NCI-H460 (cell line): ENCODE measurements at regions not wholly inside any gene's neighbourhood (a gene's known extent, or its start where the extent isn't known, plus 50 kb on each side); places are given as distances from the start of the nearest gene placed in this dataset.
"Not testable (repeated sequence)": the region's sequence is repeated elsewhere in the genome, so short reads cannot be mapped to it uniquely, and the experiment has no call there.

Experiments used
- DNase-seq: peaks from one replicate; pipeline ENCODE4 v3.0.0-alpha.2; 2016; ENCODE audit warnings: low read depth; ENCODE audit errors: extremely low read depth

DNA sequence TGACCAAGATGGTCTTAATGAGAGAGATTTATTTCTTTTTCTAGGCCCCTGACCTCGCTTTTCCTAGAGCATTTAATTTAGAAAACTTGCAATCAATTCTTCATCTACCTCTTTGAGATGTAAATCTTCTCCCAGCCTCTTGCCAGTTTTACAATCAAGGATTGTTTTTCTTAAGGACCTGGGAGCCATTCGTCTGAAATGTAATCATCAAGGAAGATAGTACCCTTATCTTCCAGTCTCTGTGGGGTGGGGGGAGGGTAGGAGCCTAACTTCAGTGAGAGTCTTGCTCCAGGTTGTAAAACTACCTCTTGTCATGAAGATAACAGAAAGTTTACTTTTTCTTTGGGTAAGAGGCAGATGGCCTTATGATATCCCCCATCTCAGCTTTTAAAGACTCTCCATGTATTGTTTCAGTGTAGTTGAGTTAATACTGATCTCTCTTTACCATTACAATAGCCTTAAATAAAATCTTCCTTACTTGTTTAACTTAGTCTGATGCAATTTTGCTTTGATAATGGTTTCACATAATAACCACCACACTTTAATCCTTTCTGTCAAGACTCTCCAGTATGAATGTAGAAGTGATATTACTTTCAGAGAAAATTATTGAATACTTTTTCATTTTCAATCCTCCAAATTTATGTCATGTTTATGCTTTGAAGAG, 110.2 kb upstream of the CPHXL start:
- DNase-seq: no peak

DNA sequence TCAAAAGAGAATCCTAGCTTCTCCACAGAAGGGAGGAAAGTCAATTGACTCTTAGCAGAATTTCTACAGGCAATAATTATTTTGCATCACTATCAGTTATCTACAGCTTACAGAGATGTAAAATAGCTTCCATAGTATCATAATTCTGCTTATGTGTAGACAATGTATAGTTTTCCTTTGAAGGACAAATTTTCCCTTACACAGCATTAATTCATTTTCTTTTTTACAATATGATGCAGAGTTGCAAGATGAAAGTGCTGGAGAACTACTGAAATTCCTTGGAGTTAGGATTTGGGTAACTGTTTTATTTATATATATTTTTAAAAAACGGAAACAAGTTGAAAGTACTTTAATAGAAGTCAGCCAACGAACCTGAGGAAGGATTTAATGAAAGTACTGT, 111.0 kb upstream of the CPHXL start:
- DNase-seq: no peak

DNA sequence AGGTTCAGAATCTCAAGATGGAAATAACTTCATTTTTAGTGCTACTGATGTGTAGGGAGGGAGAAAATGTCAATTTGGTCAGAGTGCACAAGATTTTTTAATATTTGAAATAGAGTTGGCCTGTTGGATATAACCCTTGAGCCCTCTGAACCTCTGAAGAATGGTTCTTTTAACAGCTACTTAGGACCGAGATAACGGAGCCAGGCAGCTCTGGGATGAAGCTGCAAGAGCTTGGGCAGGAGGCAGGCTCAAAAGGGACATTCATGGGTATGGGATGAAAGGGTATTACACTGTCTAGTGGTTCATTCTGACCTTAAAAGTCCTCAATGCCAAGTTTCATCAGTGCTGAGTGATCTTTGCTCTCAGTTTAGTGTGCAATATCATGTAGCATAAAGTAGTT, 111.4 kb upstream of the CPHXL start:
- DNase-seq: no peak

DNA sequence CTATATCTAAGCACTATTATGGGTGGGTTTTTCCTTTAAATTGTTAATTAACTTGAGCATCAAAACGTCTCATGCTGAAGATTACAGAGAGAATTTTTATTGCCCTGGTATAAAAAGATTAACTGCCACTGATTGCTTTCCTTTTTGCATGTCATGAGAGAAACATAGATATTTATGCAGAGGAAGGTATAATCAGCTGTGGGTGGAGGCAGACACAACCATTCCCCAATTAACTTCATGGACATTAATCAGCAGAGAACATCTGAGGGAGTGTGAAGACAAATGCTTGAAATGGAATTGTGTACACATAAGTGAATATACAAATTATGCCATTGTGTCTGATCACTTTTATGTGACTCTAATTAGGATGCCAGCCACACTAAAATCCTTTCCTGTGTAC, 115.2 kb upstream of the CPHXL start:
- no peak for DNase-seq

DNA sequence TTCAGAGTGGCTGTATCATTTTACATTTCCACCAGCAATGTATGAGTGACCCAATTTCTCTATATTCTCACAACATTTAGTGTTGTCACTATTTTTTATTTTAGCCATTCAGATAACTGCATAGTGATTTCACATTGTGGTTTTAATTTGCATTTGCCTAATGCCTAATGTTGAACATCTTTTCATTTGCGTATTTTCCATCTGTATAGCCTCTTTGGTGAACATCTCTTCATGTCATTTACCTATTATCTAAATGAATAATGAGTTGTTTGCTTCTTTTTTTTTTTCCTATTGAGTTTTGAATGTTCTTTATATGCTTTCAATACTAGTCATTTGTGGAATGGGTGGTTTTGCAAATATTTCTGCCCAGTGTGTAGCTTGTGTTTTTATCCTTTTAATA, 120.9 kb upstream of the CPHXL start:
- DNase-seq: no peak

DNA sequence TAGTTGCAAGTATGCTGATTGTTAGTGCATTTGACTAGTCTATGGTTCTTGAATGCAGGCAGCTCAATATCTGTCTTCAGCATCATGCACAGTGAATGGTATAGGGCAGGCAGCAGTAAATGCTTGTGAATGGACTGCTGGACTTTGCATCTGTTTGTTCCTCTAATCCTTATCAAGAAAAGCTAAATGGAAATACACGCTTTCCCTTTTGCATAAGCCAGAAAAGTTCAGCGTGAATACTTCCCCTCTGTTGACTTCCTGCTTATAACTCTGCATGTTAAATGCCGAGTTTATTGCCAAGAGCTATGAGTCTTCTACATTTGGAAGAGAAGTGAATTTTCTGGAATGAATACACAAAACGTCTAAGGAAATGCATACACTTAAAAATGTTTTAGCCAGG, 127.9 kb upstream of the CPHXL start:
- no peak for DNase-seq

DNA sequence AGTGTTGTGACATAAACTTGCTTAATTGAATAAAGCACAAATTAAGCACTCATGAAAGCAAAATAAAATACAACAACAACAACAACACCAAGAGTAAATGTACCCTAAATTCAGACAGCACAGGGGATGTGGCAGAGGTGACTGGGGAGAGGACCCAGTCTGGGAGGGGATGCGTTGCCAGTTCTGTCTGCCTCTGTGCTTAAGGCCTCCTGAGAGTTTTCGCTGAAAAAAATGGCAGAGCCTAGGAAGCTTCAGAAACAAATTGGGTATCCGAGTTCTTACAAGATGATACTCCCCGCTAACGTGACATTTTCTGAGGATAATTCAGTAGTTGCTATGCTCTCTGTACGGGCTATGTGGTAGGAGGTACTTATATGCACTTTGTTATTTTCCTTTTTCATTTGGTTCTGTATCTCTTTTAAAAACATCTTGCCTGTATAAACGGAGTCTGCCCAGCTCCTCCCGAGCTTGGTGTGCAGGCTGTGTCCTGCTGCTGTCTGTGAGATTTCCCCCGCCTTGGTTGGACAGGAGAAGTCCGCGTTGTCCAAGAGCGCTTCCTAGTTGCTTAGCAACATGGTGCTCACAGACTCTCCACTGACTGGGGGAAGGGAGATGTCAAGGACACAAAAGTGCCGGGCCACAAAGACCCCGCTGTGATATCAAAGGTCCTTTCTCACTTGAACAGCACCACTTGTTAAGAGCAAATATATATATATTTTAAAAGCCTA, 134.2 kb upstream of the CPHXL start:
- DNase-seq: no peak

DNA sequence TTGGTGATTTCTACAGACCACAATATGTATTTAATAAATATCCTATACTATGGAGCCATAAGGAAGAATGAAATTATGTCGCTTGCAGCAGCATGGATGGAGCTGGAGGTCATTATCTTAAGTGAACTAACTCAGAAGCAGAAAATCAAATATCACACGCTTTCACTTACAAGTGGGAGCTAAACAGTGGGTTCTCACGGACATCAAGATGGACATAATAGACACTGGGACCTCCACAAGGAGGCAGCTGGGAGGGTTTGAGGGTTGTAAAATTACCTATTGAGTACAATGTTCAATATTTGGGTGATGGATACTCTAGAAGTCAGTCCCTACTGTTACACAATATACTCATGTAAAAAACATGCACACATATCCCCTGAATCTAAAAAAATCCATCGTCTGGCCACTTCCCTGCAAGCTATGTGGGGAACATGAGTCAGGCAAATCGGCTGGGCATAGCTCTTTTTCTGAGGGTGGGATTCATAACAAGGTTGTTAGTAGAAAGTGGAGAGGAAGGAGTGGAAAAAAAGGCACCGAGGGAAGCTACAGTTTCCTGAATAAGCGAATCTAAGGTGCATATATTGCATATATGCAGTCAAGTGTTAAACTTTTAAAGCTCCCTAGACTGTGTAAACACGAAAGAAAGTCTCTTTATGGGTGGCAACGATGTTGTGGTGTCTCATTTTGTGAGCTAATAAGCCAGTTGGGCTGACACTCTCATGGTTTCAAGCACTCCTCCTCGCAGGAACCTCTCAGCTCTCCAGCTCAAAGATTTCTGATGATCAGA, 135.2 kb upstream of the CPHXL start:
- no peak for DNase-seq

DNA sequence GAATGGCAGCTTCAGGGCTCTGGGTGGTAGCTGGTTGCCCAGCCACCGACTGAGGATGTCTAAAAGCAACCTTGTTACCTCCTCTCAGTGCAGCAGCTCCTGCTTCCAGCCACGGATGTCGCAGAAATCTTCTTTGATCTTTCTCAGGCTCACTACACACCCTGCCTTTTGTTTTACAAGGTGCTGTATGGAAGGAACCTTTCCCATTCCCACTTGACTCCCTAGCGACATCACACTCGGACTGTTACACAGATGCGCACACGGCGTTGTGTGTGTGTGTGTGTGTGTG, 135.8 kb upstream of the CPHXL start:
- DNase-seq: no peak

DNA sequence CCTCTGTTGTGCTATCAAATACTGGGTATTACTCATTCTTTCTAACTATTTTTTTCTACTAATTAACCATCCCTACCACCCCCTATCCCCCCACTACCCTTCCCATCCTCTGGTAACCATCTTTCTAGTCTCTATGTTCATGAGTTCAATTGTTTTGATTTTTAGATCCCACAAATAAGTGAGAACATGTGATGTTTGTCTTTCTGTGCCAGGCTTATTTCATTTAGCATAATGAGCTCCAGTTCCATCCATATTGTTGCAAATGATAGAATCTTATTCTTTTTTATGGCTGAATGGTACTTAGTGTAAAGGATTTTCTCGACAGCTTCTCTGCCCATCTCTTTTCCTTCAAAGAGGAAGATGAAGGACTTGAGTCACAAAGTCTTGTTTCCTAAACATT, 138.0 kb upstream of the CPHXL start:
- DNase-seq: no peak

DNA sequence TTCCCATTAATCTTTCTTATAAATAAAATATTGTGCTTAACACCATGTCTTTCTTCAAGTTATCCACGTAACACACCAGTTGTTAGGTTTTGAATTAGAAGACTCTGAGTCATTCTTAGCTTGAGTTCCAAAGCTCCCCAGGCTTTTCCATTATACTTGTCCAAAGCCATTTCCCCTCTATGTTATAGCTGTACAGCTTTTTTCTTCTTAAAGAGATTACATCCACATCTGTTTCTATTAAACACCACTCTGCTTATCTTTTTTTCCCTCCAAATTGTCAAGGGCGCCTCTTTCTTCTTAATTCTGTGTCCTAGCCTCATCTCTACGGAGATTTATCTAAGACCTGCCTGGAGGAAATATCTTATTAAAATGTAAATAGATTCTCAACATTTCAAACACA, 139.4 kb upstream of the CPHXL start:
- no peak for DNase-seq

DNA sequence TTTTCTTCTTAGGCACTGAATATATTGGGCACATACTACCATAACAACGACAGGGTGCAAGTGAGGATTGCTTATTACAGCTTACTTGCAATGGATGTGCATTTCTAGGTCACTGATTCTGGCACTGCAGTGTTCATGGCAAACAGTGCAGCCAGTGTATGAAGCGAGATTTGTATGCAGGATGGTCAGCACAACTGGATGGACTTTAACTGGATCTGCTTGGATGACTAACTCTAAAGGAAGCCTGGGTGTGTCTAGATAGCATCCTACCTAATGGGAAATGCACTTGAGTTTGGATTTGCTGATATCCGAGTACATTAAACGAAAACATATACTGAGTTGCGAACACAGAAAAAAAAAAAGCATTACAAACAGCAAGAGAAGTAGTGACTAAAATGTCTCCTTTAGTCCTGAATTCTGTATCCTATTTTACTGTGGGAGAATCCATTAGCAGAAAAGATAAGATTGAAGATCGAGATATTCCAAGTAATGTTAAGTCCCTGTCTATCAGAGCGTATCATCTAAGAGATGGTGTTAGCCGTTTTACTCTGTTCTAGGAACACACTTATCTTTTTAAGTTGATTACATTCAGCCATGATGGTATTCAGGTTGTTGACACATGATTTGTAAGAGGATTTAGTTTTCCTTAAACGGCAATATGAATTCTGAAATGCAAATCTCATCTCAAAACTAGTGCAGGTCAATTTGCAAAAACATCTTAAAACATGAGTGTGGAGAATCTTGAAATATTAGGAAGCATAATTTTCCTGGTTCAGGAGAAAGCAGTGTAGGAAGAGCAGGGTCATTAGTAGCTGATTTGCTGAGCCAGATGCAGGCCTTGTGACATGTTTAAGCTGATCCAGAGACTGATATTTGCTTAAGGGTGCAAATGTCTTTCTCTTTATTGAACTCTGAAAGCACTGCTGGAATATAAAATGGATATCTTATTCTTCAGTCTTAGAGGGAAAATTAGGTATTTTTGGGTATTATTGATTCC, 142.6 kb upstream of the CPHXL start:
- no peak for DNase-seq

DNA sequence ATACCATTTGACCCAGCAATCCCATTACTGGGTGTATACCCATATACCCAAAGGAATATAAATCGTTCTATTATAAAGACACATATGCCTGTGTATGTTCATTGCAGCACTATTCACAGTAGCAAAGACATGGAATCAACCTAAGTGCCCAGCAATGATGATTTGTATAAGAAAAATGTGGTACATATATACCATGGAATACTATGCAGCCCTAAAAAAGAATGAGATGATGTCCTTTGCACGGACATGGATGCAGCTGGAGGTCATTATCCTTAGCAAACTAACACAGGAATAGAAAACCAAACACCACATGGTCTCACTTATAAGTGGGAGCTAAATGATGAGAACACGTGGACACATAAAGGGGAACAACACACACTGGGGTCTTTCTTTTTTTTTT, 155.0 kb upstream of the CPHXL start:
- not testable (repeated sequence) for DNase-seq

DNA sequence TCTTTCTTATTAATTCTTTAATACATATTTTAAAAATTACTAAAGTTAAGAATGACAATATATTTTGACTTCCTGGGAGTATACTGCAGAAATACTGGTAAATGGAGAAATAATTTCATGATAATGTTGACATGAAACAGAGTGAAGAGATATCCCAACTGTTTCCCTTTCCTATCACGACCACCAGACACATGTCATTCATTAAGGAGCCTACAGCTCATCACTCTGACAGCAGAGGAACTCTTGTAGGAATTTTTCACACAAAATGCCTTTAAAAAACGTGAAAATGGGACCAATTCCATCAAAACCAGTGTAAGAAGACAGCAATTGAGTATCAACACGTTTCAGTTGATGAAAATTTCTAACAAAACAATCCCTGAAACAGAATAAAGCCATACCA, 172.9 kb upstream of the CPHXL start:
- no peak for DNase-seq

DNA sequence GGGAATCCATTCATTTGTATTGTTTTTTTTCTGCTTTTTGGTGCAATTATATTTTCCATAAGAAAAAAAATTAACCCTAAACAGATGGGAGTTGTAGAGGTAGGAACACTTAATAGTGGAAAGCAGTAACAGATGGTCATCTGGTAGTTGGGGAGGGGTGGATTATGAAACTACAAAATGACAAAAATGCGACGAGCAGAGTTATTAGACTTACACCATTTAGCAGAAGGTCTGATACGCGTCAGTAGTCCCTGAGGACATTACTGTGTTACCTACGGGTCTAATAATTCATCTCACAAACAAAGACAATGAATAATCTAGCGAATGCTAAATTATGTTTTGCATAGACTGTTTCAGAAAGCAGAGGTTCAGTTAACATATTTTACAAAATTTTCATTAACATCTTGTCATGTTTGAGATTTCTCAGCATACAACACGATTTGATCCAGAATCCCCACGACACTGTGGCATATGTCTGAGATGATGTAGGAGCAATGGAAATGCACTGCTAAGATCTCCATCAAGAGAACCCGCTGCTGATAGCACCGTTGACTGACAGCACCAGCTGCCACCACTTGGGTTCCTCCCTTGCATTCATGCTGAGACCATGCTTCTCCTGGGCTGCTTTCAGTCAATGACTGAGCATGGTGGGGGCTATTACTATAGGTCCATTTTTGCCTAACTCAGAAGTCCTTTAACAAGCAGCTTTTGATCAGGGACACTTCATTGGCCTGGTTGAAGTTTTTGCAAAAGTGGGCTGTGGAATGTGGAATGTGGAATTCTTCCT, 182.2 kb upstream of the CPHXL start:
- DNase-seq: no peak

DNA sequence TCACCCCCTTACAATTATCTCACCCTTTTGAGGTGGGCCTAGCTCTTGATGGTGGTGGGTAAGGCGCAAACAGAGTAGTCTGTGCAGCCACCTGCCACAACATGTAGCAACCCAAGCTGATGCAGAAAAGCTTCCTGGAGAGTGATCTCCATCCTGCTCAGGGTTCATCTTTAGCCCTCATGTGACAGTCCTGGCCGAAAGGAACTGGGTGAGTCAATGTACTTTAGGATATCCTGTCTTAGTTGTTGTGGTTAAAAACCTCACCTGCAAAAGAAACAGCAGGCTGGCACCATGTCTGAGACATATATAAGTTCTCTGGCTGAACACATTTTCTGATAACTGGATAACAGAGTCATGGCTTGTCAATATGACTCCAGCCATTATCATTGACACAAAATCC, 183.5 kb upstream of the CPHXL start:
- no peak for DNase-seq

DNA sequence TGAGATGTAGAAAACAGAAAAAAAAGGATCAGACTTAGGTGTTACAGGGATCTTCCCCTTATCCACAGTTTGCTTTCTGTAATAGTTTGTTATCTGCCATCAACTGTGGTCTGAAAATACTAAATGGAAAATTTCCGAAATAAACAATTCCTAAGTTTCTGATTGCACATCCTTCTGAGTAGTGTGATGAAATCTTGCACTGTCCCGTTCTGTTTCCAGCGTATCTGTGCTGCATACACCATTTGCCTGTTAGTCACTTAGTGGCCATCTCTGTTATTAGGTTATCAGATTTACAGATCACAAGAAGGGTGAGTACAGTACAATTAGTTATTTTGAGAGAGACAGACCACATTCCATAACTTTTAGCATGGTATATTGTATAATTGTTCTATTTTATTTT, 185.6 kb upstream of the CPHXL start:
- DNase-seq: no peak

DNA sequence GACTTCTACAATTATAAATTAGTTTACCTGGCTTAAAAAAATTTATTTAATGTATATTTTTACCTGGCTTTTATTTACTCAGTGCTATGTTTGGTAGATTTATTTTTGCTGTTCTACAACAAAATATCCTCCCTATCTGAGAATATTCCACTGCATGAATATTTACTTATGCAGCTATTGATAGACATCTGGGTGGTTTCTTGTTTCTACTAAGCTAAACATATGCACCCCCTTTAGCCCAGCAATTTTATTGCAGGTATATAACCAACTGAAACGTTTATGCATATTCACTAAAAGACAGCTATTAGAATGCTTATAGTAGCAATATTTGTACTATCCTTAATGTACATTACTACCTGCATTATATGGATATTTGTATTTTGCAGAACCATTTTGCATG, 187.7 kb upstream of the CPHXL start:
- no peak for DNase-seq

DNA sequence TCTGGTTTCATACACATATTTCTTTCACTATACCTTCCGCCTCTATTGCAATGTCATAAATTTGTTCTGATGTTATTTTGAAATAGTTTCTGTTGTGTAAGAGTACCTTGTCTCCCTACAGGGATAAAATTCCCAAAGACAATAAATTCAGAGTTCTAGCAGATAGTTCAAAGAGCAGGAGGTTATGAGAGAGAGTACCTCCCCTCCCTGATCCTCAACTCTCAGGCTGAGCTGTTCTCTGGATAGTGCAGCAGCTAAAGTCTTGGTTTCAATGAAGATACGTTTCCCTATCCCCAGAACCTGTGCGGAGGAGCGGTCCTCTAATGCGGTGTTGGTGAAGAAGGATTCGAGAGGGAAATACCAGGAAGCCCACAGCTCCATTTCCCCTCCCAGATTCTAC, 190.2 kb upstream of the CPHXL start:
- no peak for DNase-seq

DNA sequence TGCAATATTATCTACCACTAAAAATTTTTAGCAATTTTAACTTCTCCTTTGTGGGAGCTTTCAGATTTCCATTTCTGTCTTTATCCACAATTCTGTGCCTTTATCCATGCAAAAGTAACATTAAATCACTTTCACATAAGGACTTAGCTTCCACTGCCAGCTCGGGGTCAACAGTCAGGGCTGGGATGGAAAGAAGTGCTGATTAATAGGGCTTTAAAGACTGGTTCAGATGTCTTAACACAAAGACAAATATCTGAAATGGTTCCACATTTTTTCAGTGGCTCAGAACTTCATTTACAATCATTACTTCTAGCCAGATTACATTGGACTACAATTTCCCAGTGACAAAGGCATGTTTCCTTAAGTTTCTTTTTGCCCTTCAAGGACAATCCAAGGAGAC, 191.8 kb upstream of the CPHXL start:
- DNase-seq: no peak
